ENCODE measurements at regions not wholly inside any gene's neighbourhood (a gene's known extent, or its start where the extent isn't known, plus 50 kb on each side); places are given as distances from the start of the nearest gene placed in this dataset.

DNA sequence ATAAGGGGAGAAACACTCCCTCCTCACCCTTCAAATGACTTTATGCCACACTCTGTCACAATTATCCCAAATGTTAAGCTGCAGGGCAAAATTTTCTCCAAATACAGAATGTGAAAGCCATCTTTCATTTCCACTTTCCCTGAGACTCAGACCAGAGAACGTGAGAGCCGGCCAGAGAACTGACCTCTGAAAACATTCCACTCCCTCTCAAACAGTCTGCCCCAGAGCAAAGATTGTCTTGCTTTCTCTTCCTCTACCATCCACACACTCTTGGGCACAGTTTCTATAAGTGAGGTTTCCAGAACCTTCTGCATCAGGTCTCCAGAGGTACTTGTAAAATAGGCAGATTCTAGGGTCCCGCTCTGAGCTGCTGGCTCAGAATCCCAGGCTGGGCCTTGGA lies 278.1 kb downstream of the FRK start (continued):
- TF ChIP-seq, protein P1, sequence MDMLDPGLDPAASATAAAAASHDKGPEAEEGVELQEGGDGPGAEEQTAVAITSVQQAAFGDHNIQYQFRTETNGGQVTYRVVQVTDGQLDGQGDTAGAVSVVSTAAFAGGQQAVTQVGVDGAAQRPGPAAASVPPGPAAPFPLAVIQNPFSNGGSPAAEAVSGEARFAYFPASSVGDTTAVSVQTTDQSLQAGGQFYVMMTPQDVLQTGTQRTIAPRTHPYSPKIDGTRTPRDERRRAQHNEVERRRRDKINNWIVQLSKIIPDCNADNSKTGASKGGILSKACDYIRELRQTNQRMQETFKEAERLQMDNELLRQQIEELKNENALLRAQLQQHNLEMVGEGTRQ (IDR thresholded peaks at IDR 0.05; ENCODE audit: low read length), result no peak
